ENCODE measurements at regions not wholly inside any gene's neighbourhood (a gene's known extent, or its start where the extent isn't known, plus 50 kb on each side); places are given as distances from the start of the nearest gene placed in this dataset.
"Not testable (repeated sequence)": the region's sequence is repeated elsewhere in the genome, so short reads cannot be mapped to it uniquely, and the experiment has no call there.

- not testable (repeated sequence) for H3K9me3 ChIP-seq (ENCODE audit: control insufficient read depth in 1 of 2, low read length in 2 of 2); H3K27ac ChIP-seq (ENCODE audit: low read depth, low read length); H3K27me3 ChIP-seq (ENCODE audit: control insufficient read depth in 1 of 2, insufficient read depth in 2 of 2, low read length in 2 of 2); H3K4me3 ChIP-seq (ENCODE audit: low read depth in 1 of 2, low read length in 2 of 2); H3K36me3 ChIP-seq (ENCODE audit: control insufficient read depth in 1 of 2, insufficient read depth in 2 of 2, low read length in 2 of 2); H3K4me1 ChIP-seq (ENCODE audit: control insufficient read depth in 1 of 2, insufficient read depth in 2 of 2, low read length in 2 of 2); H3K9ac ChIP-seq (ENCODE audit: low read depth in 1 of 2, low read length in 2 of 2)
Observed at GRCh38 chr6:3672339-3672738, 79.2 kb downstream of the PXDC1 start.

- Histone ChIP-seq H3K4me1 (ENCODE audit: control insufficient read depth in 1 of 2, insufficient read depth in 2 of 2, low read length in 2 of 2) (no peaks in the 10 kb centered on the region), H3K27ac (ENCODE audit: low read depth, low read length) (no peak overlapping the region), H3K36me3 (ENCODE audit: control insufficient read depth in 1 of 2, insufficient read depth in 2 of 2, low read length in 2 of 2) (no peaks in the 10 kb centered on the region), H3K9me3 (ENCODE audit: control insufficient read depth in 1 of 2, low read length in 2 of 2) (no peaks in the 10 kb centered on the region), H3K27me3 (ENCODE audit: control insufficient read depth in 1 of 2, insufficient read depth in 2 of 2, low read length in 2 of 2) (no peaks in the 10 kb centered on the region), H3K4me3 (ENCODE audit: low read depth in 1 of 2, low read length in 2 of 2) (no peak overlapping the region), H3K9ac (ENCODE audit: low read depth in 1 of 2, low read length in 2 of 2) (no peak overlapping the region)
Observed at GRCh38 chr6:3671382-3671781, 80.1 kb downstream of the PXDC1 start.

- Histone ChIP-seq H3K9ac (ENCODE audit: low read depth in 1 of 2, low read length in 2 of 2) (no peak overlapping the region), H3K27me3 (ENCODE audit: control insufficient read depth in 1 of 2, insufficient read depth in 2 of 2, low read length in 2 of 2) (no peaks in the 10 kb centered on the region), H3K4me3 (ENCODE audit: low read depth in 1 of 2, low read length in 2 of 2) (no peak overlapping the region), H3K9me3 (ENCODE audit: control insufficient read depth in 1 of 2, low read length in 2 of 2) (no peaks in the 10 kb centered on the region), H3K4me1 (ENCODE audit: control insufficient read depth in 1 of 2, insufficient read depth in 2 of 2, low read length in 2 of 2) (no peaks in the 10 kb centered on the region), H3K27ac (ENCODE audit: low read depth, low read length) (no peak overlapping the region), H3K36me3 (ENCODE audit: control insufficient read depth in 1 of 2, insufficient read depth in 2 of 2, low read length in 2 of 2) (no peaks in the 10 kb centered on the region)
Observed at GRCh38 chr6:3670356-3670755, 81.2 kb downstream of the PXDC1 start.

- Histone ChIP-seq H3K27ac (ENCODE audit: low read depth, low read length) (no peak overlapping the region), H3K9ac (ENCODE audit: low read depth in 1 of 2, low read length in 2 of 2) (no peak overlapping the region), H3K36me3 (ENCODE audit: control insufficient read depth in 1 of 2, insufficient read depth in 2 of 2, low read length in 2 of 2) (no peaks in the 10 kb centered on the region), H3K27me3 (ENCODE audit: control insufficient read depth in 1 of 2, insufficient read depth in 2 of 2, low read length in 2 of 2) (no peaks in the 10 kb centered on the region), H3K4me1 (ENCODE audit: control insufficient read depth in 1 of 2, insufficient read depth in 2 of 2, low read length in 2 of 2) (no peaks in the 10 kb centered on the region), H3K9me3 (ENCODE audit: control insufficient read depth in 1 of 2, low read length in 2 of 2) (no peaks in the 10 kb centered on the region), H3K4me3 (ENCODE audit: low read depth in 1 of 2, low read length in 2 of 2) (no peak overlapping the region)
Observed at GRCh38 chr6:3669916-3670315, 81.6 kb downstream of the PXDC1 start.

- no peak overlapping the region for H3K9ac ChIP-seq (ENCODE audit: low read depth in 1 of 2, low read length in 2 of 2)
- H3K9me3 ChIP-seq (ENCODE audit: control insufficient read depth in 1 of 2, low read length in 2 of 2) = no peaks in the 10 kb centered on the region
- no peak overlapping the region for H3K4me3 ChIP-seq (ENCODE audit: low read depth in 1 of 2, low read length in 2 of 2)
- no peaks in the 10 kb centered on the region for H3K36me3 ChIP-seq (ENCODE audit: control insufficient read depth in 1 of 2, insufficient read depth in 2 of 2, low read length in 2 of 2)
- no peaks in the 10 kb centered on the region for H3K4me1 ChIP-seq (ENCODE audit: control insufficient read depth in 1 of 2, insufficient read depth in 2 of 2, low read length in 2 of 2)
- no peak overlapping the region for H3K27ac ChIP-seq (ENCODE audit: low read depth, low read length)
- H3K27me3 ChIP-seq (ENCODE audit: control insufficient read depth in 1 of 2, insufficient read depth in 2 of 2, low read length in 2 of 2) = no peaks in the 10 kb centered on the region
Observed at GRCh38 chr6:3665608-3666007, 85.9 kb downstream of the PXDC1 start.

GRCh38 chr6:3664625-3665041, 86.9 kb downstream of the PXDC1 start:
- no peaks in the 10 kb centered on the region for H3K27me3 ChIP-seq (ENCODE audit: control insufficient read depth in 1 of 2, insufficient read depth in 2 of 2, low read length in 2 of 2)
- H3K36me3 ChIP-seq (ENCODE audit: control insufficient read depth in 1 of 2, insufficient read depth in 2 of 2, low read length in 2 of 2) = no peaks in the 10 kb centered on the region
- no peak overlapping the region for H3K4me3 ChIP-seq (ENCODE audit: low read depth in 1 of 2, low read length in 2 of 2)
- no peaks in the 10 kb centered on the region for H3K4me1 ChIP-seq (ENCODE audit: control insufficient read depth in 1 of 2, insufficient read depth in 2 of 2, low read length in 2 of 2)
- no peak overlapping the region for H3K9ac ChIP-seq (ENCODE audit: low read depth in 1 of 2, low read length in 2 of 2)
- no peaks in the 10 kb centered on the region for H3K9me3 ChIP-seq (ENCODE audit: control insufficient read depth in 1 of 2, low read length in 2 of 2)
- no peak overlapping the region for H3K27ac ChIP-seq (ENCODE audit: low read depth, low read length)

- Histone ChIP-seq H3K9ac (ENCODE audit: low read depth in 1 of 2, low read length in 2 of 2) (no peak overlapping the region), H3K9me3 (ENCODE audit: control insufficient read depth in 1 of 2, low read length in 2 of 2) (no peaks in the 10 kb centered on the region), H3K4me3 (ENCODE audit: low read depth in 1 of 2, low read length in 2 of 2) (no peak overlapping the region), H3K4me1 (ENCODE audit: control insufficient read depth in 1 of 2, insufficient read depth in 2 of 2, low read length in 2 of 2) (no peaks in the 10 kb centered on the region), H3K27ac (ENCODE audit: low read depth, low read length) (no peak overlapping the region), H3K36me3 (ENCODE audit: control insufficient read depth in 1 of 2, insufficient read depth in 2 of 2, low read length in 2 of 2) (no peaks in the 10 kb centered on the region), H3K27me3 (ENCODE audit: control insufficient read depth in 1 of 2, insufficient read depth in 2 of 2, low read length in 2 of 2) (no peaks in the 10 kb centered on the region)
Observed at GRCh38 chr6:3663811-3664210, 87.7 kb downstream of the PXDC1 start.

GRCh38 chr6:3663081-3663480, 88.4 kb downstream of the PXDC1 start:
- Histone ChIP-seq H3K4me1 (ENCODE audit: control insufficient read depth in 1 of 2, insufficient read depth in 2 of 2, low read length in 2 of 2) (no peaks in the 10 kb centered on the region), H3K27me3 (ENCODE audit: control insufficient read depth in 1 of 2, insufficient read depth in 2 of 2, low read length in 2 of 2) (no peaks in the 10 kb centered on the region), H3K9me3 (ENCODE audit: control insufficient read depth in 1 of 2, low read length in 2 of 2) (no peaks in the 10 kb centered on the region), H3K36me3 (ENCODE audit: control insufficient read depth in 1 of 2, insufficient read depth in 2 of 2, low read length in 2 of 2) (no peaks in the 10 kb centered on the region), H3K4me3 (ENCODE audit: low read depth in 1 of 2, low read length in 2 of 2) (no peak overlapping the region), H3K27ac (ENCODE audit: low read depth, low read length) (no peak overlapping the region), H3K9ac (ENCODE audit: low read depth in 1 of 2, low read length in 2 of 2) (no peak overlapping the region)

- Histone ChIP-seq H3K4me1 (ENCODE audit: control insufficient read depth in 1 of 2, insufficient read depth in 2 of 2, low read length in 2 of 2) (no peaks in the 10 kb centered on the region), H3K9me3 (ENCODE audit: control insufficient read depth in 1 of 2, low read length in 2 of 2) (no peaks in the 10 kb centered on the region), H3K9ac (ENCODE audit: low read depth in 1 of 2, low read length in 2 of 2) (no peak overlapping the region), H3K27ac (ENCODE audit: low read depth, low read length) (no peak overlapping the region), H3K27me3 (ENCODE audit: control insufficient read depth in 1 of 2, insufficient read depth in 2 of 2, low read length in 2 of 2) (no peaks in the 10 kb centered on the region), H3K36me3 (ENCODE audit: control insufficient read depth in 1 of 2, insufficient read depth in 2 of 2, low read length in 2 of 2) (no peaks in the 10 kb centered on the region), H3K4me3 (ENCODE audit: low read depth in 1 of 2, low read length in 2 of 2) (no peak overlapping the region)
Observed at GRCh38 chr6:3661390-3661789, 90.1 kb downstream of the PXDC1 start.

GRCh38 chr6:3660473-3660872, 91.0 kb downstream of the PXDC1 start:
- no peak overlapping the region for H3K9ac ChIP-seq (ENCODE audit: low read depth in 1 of 2, low read length in 2 of 2)
- no peak overlapping the region for H3K4me3 ChIP-seq (ENCODE audit: low read depth in 1 of 2, low read length in 2 of 2)
- H3K27ac ChIP-seq (ENCODE audit: low read depth, low read length) = no peak overlapping the region
- no peaks in the 10 kb centered on the region for H3K36me3 ChIP-seq (ENCODE audit: control insufficient read depth in 1 of 2, insufficient read depth in 2 of 2, low read length in 2 of 2)
- H3K27me3 ChIP-seq (ENCODE audit: control insufficient read depth in 1 of 2, insufficient read depth in 2 of 2, low read length in 2 of 2) = no peaks in the 10 kb centered on the region
- no peaks in the 10 kb centered on the region for H3K9me3 ChIP-seq (ENCODE audit: control insufficient read depth in 1 of 2, low read length in 2 of 2)
- no peaks in the 10 kb centered on the region for H3K4me1 ChIP-seq (ENCODE audit: control insufficient read depth in 1 of 2, insufficient read depth in 2 of 2, low read length in 2 of 2)

GRCh38 chr6:3659748-3660147, 91.8 kb downstream of the PXDC1 start:
- no peaks in the 10 kb centered on the region for H3K4me1 ChIP-seq (ENCODE audit: control insufficient read depth in 1 of 2, insufficient read depth in 2 of 2, low read length in 2 of 2)
- no peak overlapping the region for H3K9ac ChIP-seq (ENCODE audit: low read depth in 1 of 2, low read length in 2 of 2)
- H3K27me3 ChIP-seq (ENCODE audit: control insufficient read depth in 1 of 2, insufficient read depth in 2 of 2, low read length in 2 of 2) = no peaks in the 10 kb centered on the region
- no peaks in the 10 kb centered on the region for H3K36me3 ChIP-seq (ENCODE audit: control insufficient read depth in 1 of 2, insufficient read depth in 2 of 2, low read length in 2 of 2)
- H3K9me3 ChIP-seq (ENCODE audit: control insufficient read depth in 1 of 2, low read length in 2 of 2) = no peaks in the 10 kb centered on the region
- H3K4me3 ChIP-seq (ENCODE audit: low read depth in 1 of 2, low read length in 2 of 2) = no peak overlapping the region
- no peak overlapping the region for H3K27ac ChIP-seq (ENCODE audit: low read depth, low read length)
